ENCODE measurements at regions not wholly inside any gene's neighbourhood (a gene's known extent, or its start where the extent isn't known, plus 50 kb on each side); places are given as distances from the start of the nearest gene placed in this dataset.
"Not testable (repeated sequence)": the region's sequence is repeated elsewhere in the genome, so short reads cannot be mapped to it uniquely, and the experiment has no call there.

- H3K9ac ChIP-seq (ENCODE audit: low read length); H3K79me2 ChIP-seq (ENCODE audit: control insufficient read depth, insufficient read depth, low read length); DNase-seq; H3K4me1 ChIP-seq (ENCODE audit: control insufficient read depth in 2 of 2, insufficient read depth in 2 of 2, low read length in 2 of 2); H3K9me3 ChIP-seq (ENCODE audit: control extremely low read depth in 1 of 3, control insufficient read depth in 2 of 3, insufficient read depth in 1 of 3, low read length in 2 of 3); H3K27ac Mint-ChIP-seq; H4K20me1 ChIP-seq (ENCODE audit: control insufficient read depth, insufficient read depth, low read length, poor library complexity, severe bottlenecking); ATAC-seq (ENCODE audit: low read depth); intact Hi-C loops (cut with micrococcal nuclease); H3K36me3 ChIP-seq (replicated peaks in 1 of 2; ENCODE audit: control extremely low read depth in 1 of 2, control insufficient read depth in 1 of 2, extremely low read depth in 1 of 2, insufficient read depth in 2 of 2, low read length in 1 of 2); H3K4me2 ChIP-seq (replicated peaks; ENCODE audit: low read depth, low read length, poor library complexity, severe bottlenecking); H3K27ac ChIP-seq (ENCODE audit: low read length in 2 of 2); H3K4me3 ChIP-seq (ENCODE audit: control extremely low read depth in 1 of 5, extremely low read depth in 1 of 5, insufficient read depth in 1 of 5, low read depth in 2 of 5, low read length in 4 of 5); H3K4me1 Mint-ChIP-seq; H3K27me3 Mint-ChIP-seq; POLR2A ChIA-PET; CTCF ChIA-PET; H3K9me3 Mint-ChIP-seq (ENCODE audit: insufficient read depth); H3K27me3 ChIP-seq (replicated peaks in 1 of 4; ENCODE audit: control extremely low read depth in 1 of 4, control insufficient read depth in 3 of 4, insufficient read depth in 4 of 4, low read length in 3 of 4); H3K4me3 Mint-ChIP-seq; H2AFZ ChIP-seq (ENCODE audit: insufficient read depth, low read depth, low read length, poor library complexity, severe bottlenecking): not testable (repeated sequence)
- WGBS (ENCODE audit: insufficient coverage), result 90% methylated on average over 1 of the region's 1 CpG
Observed at GRCh38 chr18:14275391-14275790, 143.2 kb upstream of the ZNF519 start.

GRCh38 chr18:14265637-14266410 lies 133.6 kb upstream of the ZNF519 start:
- H3K4me3 ChIP-seq (ENCODE audit: control extremely low read depth in 1 of 5, extremely low read depth in 1 of 5, insufficient read depth in 1 of 5, low read depth in 2 of 5, low read length in 4 of 5); H3K9ac ChIP-seq (ENCODE audit: low read length); H3K27ac Mint-ChIP-seq; H3K27me3 ChIP-seq (replicated peaks in 1 of 4; ENCODE audit: control extremely low read depth in 1 of 4, control insufficient read depth in 3 of 4, insufficient read depth in 4 of 4, low read length in 3 of 4); H4K20me1 ChIP-seq (ENCODE audit: control insufficient read depth, insufficient read depth, low read length, poor library complexity, severe bottlenecking); H3K79me2 ChIP-seq (ENCODE audit: control insufficient read depth, insufficient read depth, low read length); POLR2A ChIA-PET; H3K9me3 ChIP-seq (ENCODE audit: control extremely low read depth in 1 of 3, control insufficient read depth in 2 of 3, insufficient read depth in 1 of 3, low read length in 2 of 3); intact Hi-C loops (cut with micrococcal nuclease); DNase-seq; H3K4me3 Mint-ChIP-seq; H3K4me1 ChIP-seq (ENCODE audit: control insufficient read depth in 2 of 2, insufficient read depth in 2 of 2, low read length in 2 of 2); CTCF ChIA-PET; H3K36me3 ChIP-seq (replicated peaks in 1 of 2; ENCODE audit: control extremely low read depth in 1 of 2, control insufficient read depth in 1 of 2, extremely low read depth in 1 of 2, insufficient read depth in 2 of 2, low read length in 1 of 2); H3K27ac ChIP-seq (ENCODE audit: low read length in 2 of 2); H3K27me3 Mint-ChIP-seq; H2AFZ ChIP-seq (ENCODE audit: insufficient read depth, low read depth, low read length, poor library complexity, severe bottlenecking); H3K9me3 Mint-ChIP-seq (ENCODE audit: insufficient read depth); H3K4me1 Mint-ChIP-seq; ATAC-seq (ENCODE audit: low read depth); H3K4me2 ChIP-seq (replicated peaks; ENCODE audit: low read depth, low read length, poor library complexity, severe bottlenecking): not testable (repeated sequence)
- 75% methylated on average over 2 of the region's 6 CpGs for WGBS (ENCODE audit: insufficient coverage)

- H3K4me2 ChIP-seq (replicated peaks; ENCODE audit: low read depth, low read length, poor library complexity, severe bottlenecking); H3K27me3 ChIP-seq (replicated peaks in 1 of 4; ENCODE audit: control extremely low read depth in 1 of 4, control insufficient read depth in 3 of 4, insufficient read depth in 4 of 4, low read length in 3 of 4); H2AFZ ChIP-seq (ENCODE audit: insufficient read depth, low read depth, low read length, poor library complexity, severe bottlenecking); H3K4me3 Mint-ChIP-seq; H4K20me1 ChIP-seq (ENCODE audit: control insufficient read depth, insufficient read depth, low read length, poor library complexity, severe bottlenecking); H3K79me2 ChIP-seq (ENCODE audit: control insufficient read depth, insufficient read depth, low read length); CTCF ChIA-PET; H3K9ac ChIP-seq (ENCODE audit: low read length); H3K36me3 ChIP-seq (replicated peaks in 1 of 2; ENCODE audit: control extremely low read depth in 1 of 2, control insufficient read depth in 1 of 2, extremely low read depth in 1 of 2, insufficient read depth in 2 of 2, low read length in 1 of 2); H3K4me3 ChIP-seq (ENCODE audit: control extremely low read depth in 1 of 5, extremely low read depth in 1 of 5, insufficient read depth in 1 of 5, low read depth in 2 of 5, low read length in 4 of 5); H3K27ac ChIP-seq (ENCODE audit: low read length in 2 of 2); DNase-seq; H3K9me3 ChIP-seq (ENCODE audit: control extremely low read depth in 1 of 3, control insufficient read depth in 2 of 3, insufficient read depth in 1 of 3, low read length in 2 of 3); ATAC-seq (ENCODE audit: low read depth); intact Hi-C loops (cut with micrococcal nuclease); H3K4me1 ChIP-seq (ENCODE audit: control insufficient read depth in 2 of 2, insufficient read depth in 2 of 2, low read length in 2 of 2); H3K27ac Mint-ChIP-seq; H3K27me3 Mint-ChIP-seq; H3K9me3 Mint-ChIP-seq (ENCODE audit: insufficient read depth); POLR2A ChIA-PET; H3K4me1 Mint-ChIP-seq: not testable (repeated sequence)
- no CpG with 5 or more reads among the region's 3 CpGs for WGBS (ENCODE audit: insufficient coverage)
Observed at GRCh38 chr18:14262786-14263185, 130.6 kb upstream of the ZNF519 start.

- H3K4me2 ChIP-seq (replicated peaks; ENCODE audit: low read depth, low read length, poor library complexity, severe bottlenecking); H3K9me3 Mint-ChIP-seq (ENCODE audit: insufficient read depth); H3K4me3 ChIP-seq (ENCODE audit: control extremely low read depth in 1 of 5, extremely low read depth in 1 of 5, insufficient read depth in 1 of 5, low read depth in 2 of 5, low read length in 4 of 5); POLR2A ChIA-PET; DNase-seq; intact Hi-C loops (cut with micrococcal nuclease); H3K36me3 ChIP-seq (replicated peaks in 1 of 2; ENCODE audit: control extremely low read depth in 1 of 2, control insufficient read depth in 1 of 2, extremely low read depth in 1 of 2, insufficient read depth in 2 of 2, low read length in 1 of 2); H4K20me1 ChIP-seq (ENCODE audit: control insufficient read depth, insufficient read depth, low read length, poor library complexity, severe bottlenecking); H3K4me3 Mint-ChIP-seq; H3K4me1 ChIP-seq (ENCODE audit: control insufficient read depth in 2 of 2, insufficient read depth in 2 of 2, low read length in 2 of 2); H3K27ac Mint-ChIP-seq; CTCF ChIA-PET; H3K27me3 ChIP-seq (replicated peaks in 1 of 4; ENCODE audit: control extremely low read depth in 1 of 4, control insufficient read depth in 3 of 4, insufficient read depth in 4 of 4, low read length in 3 of 4); H3K27me3 Mint-ChIP-seq; H2AFZ ChIP-seq (ENCODE audit: insufficient read depth, low read depth, low read length, poor library complexity, severe bottlenecking); H3K27ac ChIP-seq (ENCODE audit: low read length in 2 of 2); H3K79me2 ChIP-seq (ENCODE audit: control insufficient read depth, insufficient read depth, low read length); H3K9ac ChIP-seq (ENCODE audit: low read length); H3K4me1 Mint-ChIP-seq; H3K9me3 ChIP-seq (ENCODE audit: control extremely low read depth in 1 of 3, control insufficient read depth in 2 of 3, insufficient read depth in 1 of 3, low read length in 2 of 3); ATAC-seq (ENCODE audit: low read depth): not testable (repeated sequence)
- WGBS (ENCODE audit: insufficient coverage), result 92% methylated on average over 2 of the region's 5 CpGs
Observed at GRCh38 chr18:14250084-14250677, 117.9 kb upstream of the ZNF519 start.

Data from B cell (primary cell).